OCI-M2 (cell line): ENCODE measurements at regions not wholly inside any gene's neighbourhood (a gene's known extent, or its start where the extent isn't known, plus 50 kb on each side); places are given as distances from the start of the nearest gene placed in this dataset.

Source experiments
- DNase-seq: peaks from one replicate; lab custom pipeline; 2025; ENCODE audit not compliant: unreplicated experiment; lab: John Stamatoyannopoulos, UW

GRCh38 chr21:22855581-22855980, 1857.4 kb downstream of the NCAM2 start:
- no peak for DNase-seq

GRCh38 chr21:22871692-22872091, 1873.5 kb downstream of the NCAM2 start:
- DNase-seq = no peak

- no peak for DNase-seq
Observed at GRCh38 chr21:22880573-22880972, 1882.4 kb downstream of the NCAM2 start.

- no peak for DNase-seq
Observed at GRCh38 chr21:22881131-22881530, 1882.9 kb downstream of the NCAM2 start.

GRCh38 chr21:22885079-22885478, 1886.9 kb downstream of the NCAM2 start:
- DNase-seq = no peak

GRCh38 chr21:22885614-22886013, 1887.4 kb downstream of the NCAM2 start:
- DNase-seq = no peak

GRCh38 chr21:22889445-22889844, 1891.2 kb downstream of the NCAM2 start:
- no peak for DNase-seq

- no peak for DNase-seq
Observed at GRCh38 chr21:22890656-22891055, 1892.4 kb downstream of the NCAM2 start.

- no peak for DNase-seq
Observed at GRCh38 chr21:22892028-22892427, 1893.8 kb downstream of the NCAM2 start.

- DNase-seq = no peak
Observed at GRCh38 chr21:22892740-22893139, 1894.5 kb downstream of the NCAM2 start.

GRCh38 chr21:22898051-22898665, 1899.9 kb downstream of the NCAM2 start:
- DNase-seq = no peak

- no peak for DNase-seq
Observed at GRCh38 chr21:22900490-22900889, 1902.3 kb downstream of the NCAM2 start.

- no peak for DNase-seq
Observed at GRCh38 chr21:22903851-22904250, 1905.6 kb downstream of the NCAM2 start.

- DNase-seq = no peak
Observed at GRCh38 chr21:22904385-22904784, 1906.2 kb downstream of the NCAM2 start.

GRCh38 chr21:22925032-22925431, 1926.8 kb downstream of the NCAM2 start:
- DNase-seq = no peak

- DNase-seq = no peak
Observed at GRCh38 chr21:22927469-22927868, 1929.3 kb downstream of the NCAM2 start.

GRCh38 chr21:22941779-22942490, 1943.7 kb downstream of the NCAM2 start:
- no peak for DNase-seq

- no peak for DNase-seq
Observed at GRCh38 chr21:22955559-22955958, 1957.3 kb downstream of the NCAM2 start.

- no peak for DNase-seq
Observed at GRCh38 chr21:22961258-22961657, 1963.0 kb downstream of the NCAM2 start.

GRCh38 chr21:22965455-22966135, 1967.4 kb downstream of the NCAM2 start:
- DNase-seq = no peak

- DNase-seq = no peak
Observed at GRCh38 chr21:22981819-22982218, 1983.6 kb downstream of the NCAM2 start.

- no peak for DNase-seq
Observed at GRCh38 chr21:22993144-22993543, 1994.9 kb downstream of the NCAM2 start.
